T-helper 2 cell treated with Interferon-gamma antibody and Interleukin-4, amounts not matched to agents 5 μg/mL and 100 μg/mL, for 36 hours (primary cell): ENCODE measurements at regions not wholly inside any gene's neighbourhood (a gene's known extent, or its start where the extent isn't known, plus 50 kb on each side); places are given as distances from the start of the nearest gene placed in this dataset.
A peak's percentile ranks its signal among the peaks of the same experiment; 100 is the strongest.
"Not testable (repeated sequence)": the region's sequence is repeated elsewhere in the genome, so short reads cannot be mapped to it uniquely, and the experiment has no call there.

ENCODE experiments used
- DNase-seq: peaks from one replicate; pipeline ENCODE4 v3.0.0; 2021; ENCODE audit warnings: low spot score
- H3K27ac Mint-ChIP-seq: one replicate; pipeline ENCODE4 v1.8.0; 2021; ENCODE audit warnings: mild to moderate bottlenecking, mixed read lengths
- H3K27me3 Mint-ChIP-seq: one replicate; pipeline ENCODE4 v1.8.0; 2021; ENCODE audit warnings: low read depth, mixed read lengths
- H3K36me3 Mint-ChIP-seq: one replicate; pipeline ENCODE4 v1.8.0; 2021; ENCODE audit warnings: low read depth, mixed read lengths
- H3K4me1 Mint-ChIP-seq: one replicate; pipeline ENCODE4 v1.8.0; 2021; ENCODE audit warnings: low read depth, mixed read lengths
- H3K4me3 Mint-ChIP-seq: one replicate; pipeline ENCODE4 v1.8.0; 2022; ENCODE audit warnings: mild to moderate bottlenecking, moderate library complexity, mixed read lengths
- H3K9me3 Mint-ChIP-seq: one replicate; pipeline ENCODE4 v1.8.0; 2021; ENCODE audit warnings: mixed read lengths

DNA sequence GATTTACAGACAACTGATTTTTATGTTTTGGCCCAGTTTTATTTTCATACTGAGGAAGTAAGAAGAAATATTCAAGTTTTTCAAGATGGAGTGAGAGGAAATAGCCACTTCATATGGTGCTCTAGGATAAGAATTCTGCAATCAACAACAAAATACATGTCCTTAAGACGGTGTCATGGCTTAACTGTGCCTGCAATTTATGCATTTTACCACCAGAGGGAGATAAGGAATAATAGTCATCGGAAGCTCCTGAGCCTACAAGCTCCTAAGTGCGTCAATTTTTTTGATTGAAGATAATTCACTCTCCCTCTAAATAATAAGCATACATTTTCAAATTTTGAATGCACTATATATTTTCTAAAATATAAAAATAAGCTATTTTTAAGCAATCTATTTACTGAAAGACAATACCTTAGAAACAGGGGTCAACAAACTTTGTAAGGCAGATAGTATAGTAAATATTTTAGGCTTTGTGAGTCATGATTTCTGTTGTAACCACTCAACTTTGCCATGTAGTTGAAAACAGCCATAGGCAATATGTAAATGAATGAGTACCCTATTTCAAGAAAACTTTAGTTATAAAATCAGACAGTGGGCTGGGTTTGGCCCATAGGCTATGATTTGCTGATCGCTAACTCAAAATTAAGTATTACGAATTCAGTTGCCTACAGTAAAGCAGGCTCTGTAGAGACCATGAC is 230.9 kb upstream of the DTNBP1 start:
- Mint-ChIP-seq H3K4me3 (no peak overlapping the region), H3K9me3 (peaks cover 7% of the 10 kb centered on the region), H3K27me3 (no peaks in the 10 kb centered on the region), H3K27ac (no peak overlapping the region), H3K4me1 (peaks cover 17% of the 10 kb centered on the region), H3K36me3 (no peaks in the 10 kb centered on the region)
- DNase-seq = no peak

DNA sequence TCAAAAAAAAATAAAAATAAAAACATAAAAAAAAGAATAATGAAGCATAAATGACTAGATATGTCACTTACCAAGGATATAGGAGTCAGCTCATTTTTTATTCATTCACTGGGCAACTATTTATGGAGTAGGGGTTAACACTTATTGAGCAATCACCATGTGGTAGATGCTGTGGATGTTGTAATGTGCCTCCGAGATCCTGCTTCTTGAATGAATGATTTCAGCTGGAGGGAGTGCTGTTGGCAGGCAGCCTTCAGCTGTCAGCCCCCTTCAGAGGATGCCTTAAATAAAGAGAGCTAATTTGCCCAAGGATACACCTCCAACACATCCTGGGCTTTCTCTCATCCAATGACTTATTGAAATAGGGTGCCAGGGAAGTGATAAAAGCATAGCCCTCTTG is 229.5 kb upstream of the DTNBP1 start:
- Mint-ChIP-seq H3K27me3 (no peaks in the 10 kb centered on the region), H3K4me1 (peaks cover 19% of the 10 kb centered on the region), H3K36me3 (no peaks in the 10 kb centered on the region), H3K9me3 (peaks cover 7% of the 10 kb centered on the region), H3K4me3 (no peak overlapping the region), H3K27ac (no peak overlapping the region)
- no peak for DNase-seq

DNA sequence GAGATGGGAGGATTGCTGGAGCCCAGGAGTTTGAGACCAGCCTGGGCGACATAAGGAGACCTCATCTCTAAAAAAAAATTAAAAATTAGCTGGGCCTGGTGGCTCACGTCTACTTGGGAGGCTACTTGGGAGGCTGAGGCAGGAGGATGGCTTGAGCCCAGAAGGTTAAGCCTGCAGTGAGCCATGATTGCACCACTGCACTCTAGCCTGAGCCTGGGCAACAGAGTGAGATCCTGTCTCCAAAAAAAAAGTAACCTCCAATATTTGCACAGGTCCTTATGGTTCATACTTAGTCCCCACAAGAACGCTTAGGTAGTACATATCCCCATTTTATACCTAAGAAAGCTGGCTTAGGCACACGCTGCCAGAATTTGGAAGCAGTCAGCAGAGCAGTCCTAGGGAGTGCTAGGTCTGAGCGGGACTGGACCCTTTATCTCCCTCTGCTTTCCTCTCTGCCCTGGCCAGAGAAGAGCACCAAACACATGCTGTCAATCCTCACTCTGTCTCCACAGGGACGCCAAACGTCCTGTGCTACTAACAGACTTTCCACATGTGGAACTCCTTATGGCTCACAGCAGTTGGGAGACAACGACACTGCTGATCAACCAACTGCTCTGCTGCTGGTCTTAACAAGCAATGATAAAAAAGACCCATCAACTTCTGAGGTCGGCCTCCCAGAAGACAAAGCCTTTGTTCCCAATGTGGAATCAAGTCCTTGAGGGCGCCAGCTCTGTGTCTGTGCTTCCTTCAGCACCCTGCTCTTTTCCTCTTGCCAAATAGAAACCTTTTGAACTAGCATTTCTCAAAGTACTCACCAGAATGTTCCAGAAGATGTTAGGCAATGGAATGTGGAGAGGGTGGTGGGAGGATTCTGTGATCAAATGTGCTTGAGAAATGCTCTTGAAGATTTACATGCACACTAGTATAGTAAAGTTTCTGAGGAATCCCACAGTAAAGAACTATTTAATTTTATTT is 226.3 kb upstream of the DTNBP1 start:
- Mint-ChIP-seq H3K4me1 (peaks cover 6% of the 10 kb centered on the region), H3K4me3 (no peak overlapping the region), H3K27ac (no peak overlapping the region), H3K9me3 (peaks cover 5% of the 10 kb centered on the region), H3K27me3 (no peaks in the 10 kb centered on the region), H3K36me3 (no peaks in the 10 kb centered on the region)
- no peak for DNase-seq

DNA sequence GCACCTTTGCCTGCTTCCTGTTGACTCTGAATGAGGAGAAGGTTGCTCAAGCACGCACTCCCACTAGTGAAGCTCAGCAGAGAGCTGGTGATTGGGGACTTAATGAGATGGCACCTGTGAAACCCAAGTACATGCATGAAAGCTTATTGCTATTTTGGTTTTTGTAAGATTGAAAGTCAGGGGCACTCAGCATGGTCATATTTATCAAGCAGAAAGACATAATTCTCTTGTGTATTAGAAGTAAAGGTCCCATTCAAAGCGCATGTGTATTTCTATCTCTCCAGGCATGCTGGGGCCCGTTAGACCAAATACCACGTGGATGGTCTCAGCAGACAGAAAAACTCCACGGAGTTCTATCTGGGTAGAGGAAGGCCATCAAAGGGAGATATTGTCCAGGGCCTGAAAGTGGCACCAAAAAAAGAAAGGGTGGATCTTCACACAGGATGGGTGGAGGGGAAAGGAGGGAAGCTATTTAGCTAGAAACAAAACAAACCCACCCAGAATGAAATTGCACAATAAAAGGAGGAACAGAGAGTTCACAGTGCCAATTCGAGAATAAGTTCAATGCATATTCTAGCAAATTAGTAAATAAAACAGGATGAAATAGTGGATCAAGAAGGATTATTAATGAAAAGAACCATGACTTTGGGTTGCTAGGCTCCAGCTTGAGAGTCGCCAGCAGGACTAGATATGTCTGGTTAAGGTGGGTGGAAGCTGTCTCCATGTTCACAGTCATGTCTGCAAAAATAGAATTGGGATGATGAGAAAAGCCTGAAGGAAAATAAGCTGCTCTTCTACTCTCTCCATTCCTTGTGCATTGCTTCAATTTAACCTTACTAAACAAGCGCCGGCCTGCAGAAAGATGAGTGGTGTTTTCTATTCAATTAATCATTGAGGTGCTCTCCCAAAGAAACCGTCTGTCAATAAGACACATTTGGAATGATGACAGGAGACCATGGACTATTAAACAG is 224.9 kb upstream of the DTNBP1 start:
- Mint-ChIP-seq H3K4me1 (peaks cover 6% of the 10 kb centered on the region), H3K4me3 (no peak overlapping the region), H3K9me3 (no peaks in the 10 kb centered on the region), H3K27ac (no peak overlapping the region), H3K27me3 (no peaks in the 10 kb centered on the region), H3K36me3 (no peaks in the 10 kb centered on the region)
- DNase-seq = no peak

DNA sequence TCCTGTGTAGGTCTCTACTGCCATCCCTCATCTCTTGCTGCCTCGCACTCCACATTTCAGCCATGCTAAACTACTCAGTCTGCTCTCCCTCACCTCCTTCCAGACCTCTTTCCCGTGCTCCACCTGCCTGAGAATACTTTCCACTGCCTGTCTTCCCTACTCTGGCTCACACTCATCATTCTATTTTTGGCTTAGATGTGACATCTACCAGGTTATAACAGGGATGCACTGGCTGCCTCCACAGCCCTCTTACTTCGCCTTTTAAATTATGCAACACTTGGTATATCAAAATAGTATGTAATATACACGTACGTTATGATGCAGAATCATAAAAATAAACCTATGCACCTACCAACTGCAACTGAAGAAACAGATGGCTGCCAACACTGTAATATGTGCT is 222.8 kb upstream of the DTNBP1 start:
- H3K4me1 Mint-ChIP-seq = peaks cover 16% of the 10 kb centered on the region
- H3K36me3 Mint-ChIP-seq = peaks cover 2% of the 10 kb centered on the region

DNA sequence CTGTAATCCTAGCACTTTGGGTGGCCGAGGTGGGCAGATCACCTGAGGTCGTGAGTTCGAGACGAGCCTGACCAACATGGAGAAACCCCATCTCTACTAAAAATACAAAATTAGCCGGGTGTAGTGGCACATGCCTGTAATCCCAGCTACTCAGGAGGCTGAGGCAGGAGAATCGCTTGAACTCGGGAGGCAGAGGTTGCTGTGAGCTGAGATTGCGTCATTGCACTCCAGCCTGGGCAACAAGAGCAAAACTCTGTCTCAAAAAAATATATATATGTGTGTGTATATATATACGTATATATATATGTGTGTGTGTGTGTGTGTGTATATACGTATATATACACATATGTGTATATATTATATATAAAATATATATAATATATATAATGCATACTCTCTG is 220.8 kb upstream of the DTNBP1 start:
- peaks cover 35% of the 10 kb centered on the region for H3K4me1 Mint-ChIP-seq
- not testable (repeated sequence) for H3K9me3 Mint-ChIP-seq, H3K27me3 Mint-ChIP-seq, H3K27ac Mint-ChIP-seq, H3K4me3 Mint-ChIP-seq, H3K36me3 Mint-ChIP-seq, DNase-seq

More for the DNA sequence above, 222.8 kb upstream of the DTNBP1 start:
- H3K4me3 Mint-ChIP-seq = no peak overlapping the region
- H3K9me3 Mint-ChIP-seq = peaks cover 5% of the 10 kb centered on the region
- DNase-seq = no peak
- H3K27me3 Mint-ChIP-seq = no peaks in the 10 kb centered on the region
- H3K27ac Mint-ChIP-seq = no peak overlapping the region

DNA sequence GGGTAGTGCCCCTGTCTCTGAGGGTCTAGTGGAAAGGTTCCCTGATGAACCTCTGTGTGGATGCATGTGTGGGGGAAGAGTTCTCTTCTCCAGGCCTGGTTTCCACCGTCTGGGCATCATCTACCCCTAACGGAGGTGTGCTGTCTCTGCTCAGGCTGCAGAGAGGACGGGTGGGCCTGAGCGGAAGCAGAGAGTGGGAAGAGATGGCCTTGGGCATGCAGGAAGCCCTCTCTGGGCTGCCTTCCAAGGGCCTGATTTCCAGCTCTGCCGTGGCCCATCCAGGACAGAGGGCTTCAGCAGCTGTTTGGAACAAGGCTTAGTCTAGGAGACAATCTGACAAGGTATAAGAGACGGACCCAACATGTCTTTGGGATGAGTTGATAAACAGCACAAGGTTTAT is 220.1 kb upstream of the DTNBP1 start:
- no peak overlapping the region for H3K27ac Mint-ChIP-seq
- peaks cover 33% of the 10 kb centered on the region for H3K4me1 Mint-ChIP-seq
- H3K4me3 Mint-ChIP-seq = no peak overlapping the region
- H3K9me3 Mint-ChIP-seq = peaks cover 7% of the 10 kb centered on the region
- no peaks in the 10 kb centered on the region for H3K27me3 Mint-ChIP-seq
- DNase-seq = no peak
- peaks cover 2% of the 10 kb centered on the region for H3K36me3 Mint-ChIP-seq

DNA sequence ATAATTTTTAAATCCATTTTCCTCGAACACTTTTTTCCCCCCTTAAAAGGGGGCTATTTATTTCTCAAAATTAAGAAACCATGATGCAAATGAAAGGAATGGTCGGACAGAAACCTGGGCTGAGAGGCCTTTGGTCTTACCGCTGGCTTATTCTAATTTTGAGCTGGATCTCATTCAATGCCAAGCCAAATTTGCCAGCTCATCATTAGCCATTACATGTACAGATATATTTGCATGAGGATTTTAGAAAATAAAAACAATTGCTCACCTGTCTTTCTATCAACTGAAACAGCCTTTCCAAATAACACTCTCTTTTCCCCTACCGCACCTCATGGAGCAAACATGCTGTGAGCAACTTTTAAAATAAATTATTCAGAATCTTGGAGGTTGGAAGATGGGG is 219.5 kb upstream of the DTNBP1 start:
- no peak overlapping the region for H3K4me3 Mint-ChIP-seq
- H3K9me3 Mint-ChIP-seq = peaks cover 7% of the 10 kb centered on the region
- peaks cover 2% of the 10 kb centered on the region for H3K36me3 Mint-ChIP-seq
- H3K27ac Mint-ChIP-seq = no peak overlapping the region
- no peaks in the 10 kb centered on the region for H3K27me3 Mint-ChIP-seq
- no peak for DNase-seq
- H3K4me1 Mint-ChIP-seq = peaks cover 28% of the 10 kb centered on the region

DNA sequence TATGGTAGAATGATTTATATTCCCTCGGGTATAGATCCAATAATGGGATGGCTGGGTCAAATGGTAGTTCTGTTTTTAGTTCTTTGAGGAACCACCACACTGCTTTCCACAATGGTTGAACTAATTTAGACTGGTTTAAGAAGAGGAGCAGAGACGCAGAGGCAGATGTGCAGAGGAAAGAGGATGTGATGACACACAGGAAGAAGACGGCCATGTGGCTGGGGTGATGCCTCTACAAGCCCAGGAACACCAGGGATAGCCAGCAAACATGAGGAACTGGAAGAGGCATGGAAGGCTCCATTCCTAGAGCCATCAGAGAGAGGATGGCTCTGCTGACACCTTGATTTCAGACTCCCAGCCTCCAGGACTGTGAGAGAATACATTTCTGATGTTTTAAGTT is 218.3 kb upstream of the DTNBP1 start:
- Mint-ChIP-seq H3K27ac (peak overlapping the region; percentile 69), H3K27me3 (no peaks in the 10 kb centered on the region), H3K36me3 (peaks cover 2% of the 10 kb centered on the region), H3K4me3 (peak overlapping the region; percentile 42), H3K9me3 (peaks cover 7% of the 10 kb centered on the region), H3K4me1 (peaks cover 39% of the 10 kb centered on the region)
- no peak for DNase-seq

DNA sequence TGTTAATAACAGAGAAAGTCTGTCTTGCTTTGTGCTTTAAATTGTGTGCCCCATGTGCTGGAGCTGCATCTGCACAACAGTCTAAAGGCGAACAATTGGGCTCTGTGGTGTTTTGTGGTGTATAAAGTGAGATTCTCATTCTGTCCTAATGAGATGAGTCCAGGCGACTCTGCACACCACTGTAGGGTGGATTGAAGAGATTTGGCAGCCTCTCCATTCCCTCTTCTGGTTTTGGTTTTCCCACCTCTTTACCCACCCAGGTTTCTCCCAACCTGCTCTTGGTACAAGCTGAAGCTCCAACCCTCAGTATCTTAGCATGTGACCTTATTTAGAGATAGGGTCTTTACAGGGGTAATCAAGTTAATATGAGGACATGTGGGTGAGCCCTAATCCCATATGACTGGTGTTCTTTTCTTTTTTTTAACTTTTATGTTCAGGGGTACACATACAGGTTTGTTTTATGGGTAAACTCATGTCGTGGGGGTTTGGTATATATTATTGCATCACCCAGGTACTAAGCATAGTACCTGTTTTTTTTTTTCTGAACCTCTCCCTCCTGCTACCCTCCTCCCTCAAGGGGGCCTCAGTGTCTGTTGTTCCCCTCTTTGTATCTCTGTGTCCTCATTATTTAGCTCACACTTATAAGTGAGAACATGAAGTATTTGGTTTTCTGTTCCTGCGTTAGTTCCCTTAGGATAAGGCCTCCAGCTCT is 217.6 kb upstream of the DTNBP1 start:
- Mint-ChIP-seq H3K27me3 (no peaks in the 10 kb centered on the region), H3K4me3 (peak overlapping the region; percentile 80)

DNA sequence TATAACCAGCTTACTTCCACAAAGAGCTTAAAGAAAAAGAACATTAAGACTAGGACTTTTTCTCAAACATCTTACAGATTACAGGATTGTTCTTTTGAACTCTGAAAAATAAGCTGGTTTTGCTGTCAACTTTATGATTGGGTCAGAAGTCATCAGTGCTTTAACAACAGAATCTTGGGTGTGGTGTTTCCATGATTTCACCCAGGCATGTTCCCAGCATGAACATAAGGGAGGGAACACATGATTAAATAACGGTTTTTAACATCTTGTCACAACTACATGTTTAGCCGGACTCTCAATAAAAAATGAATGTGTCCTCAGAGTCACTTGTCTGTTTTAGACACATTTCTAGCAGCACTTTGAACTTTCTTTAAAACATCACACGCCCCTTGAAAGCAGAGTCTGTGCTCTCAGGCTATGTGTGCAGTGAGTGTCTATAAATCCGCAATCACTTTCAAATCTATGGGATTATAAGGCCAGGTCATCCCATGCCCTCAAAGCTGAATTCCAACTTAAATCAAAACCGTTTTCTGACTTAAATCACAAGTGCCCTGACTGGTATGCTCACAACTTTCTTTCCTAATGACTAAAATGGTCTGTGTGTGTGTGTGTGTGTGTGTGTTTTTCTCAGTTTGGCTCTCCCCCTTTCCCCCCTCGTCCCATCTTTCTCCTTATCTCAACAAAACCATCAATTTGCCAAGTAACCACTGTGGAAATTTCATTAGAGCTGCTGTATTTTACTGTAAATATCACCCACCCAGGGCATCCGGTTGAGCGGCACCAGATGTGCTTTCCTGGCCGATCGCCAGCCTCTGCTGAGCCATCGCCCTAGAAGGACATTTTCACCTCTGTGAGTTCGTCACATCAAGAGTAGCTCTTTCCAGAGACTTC is 216.8 kb upstream of the DTNBP1 start:
- H3K4me1 Mint-ChIP-seq = peaks cover 42% of the 10 kb centered on the region
- peak overlapping the region; percentile 77 for H3K27ac Mint-ChIP-seq
- peaks cover 7% of the 10 kb centered on the region for H3K9me3 Mint-ChIP-seq
- peak overlapping the region; percentile 80 for H3K4me3 Mint-ChIP-seq
- peaks cover 2% of the 10 kb centered on the region for H3K36me3 Mint-ChIP-seq
- H3K27me3 Mint-ChIP-seq = no peaks in the 10 kb centered on the region
- DNase-seq = peak; percentile 71

More for the DNA sequence above, 217.6 kb upstream of the DTNBP1 start:
- Mint-ChIP-seq H3K4me1 (peaks cover 40% of the 10 kb centered on the region), H3K9me3 (peaks cover 7% of the 10 kb centered on the region), H3K36me3 (peaks cover 2% of the 10 kb centered on the region), H3K27ac (peak overlapping the region; percentile 77)
- no peak for DNase-seq

DNA sequence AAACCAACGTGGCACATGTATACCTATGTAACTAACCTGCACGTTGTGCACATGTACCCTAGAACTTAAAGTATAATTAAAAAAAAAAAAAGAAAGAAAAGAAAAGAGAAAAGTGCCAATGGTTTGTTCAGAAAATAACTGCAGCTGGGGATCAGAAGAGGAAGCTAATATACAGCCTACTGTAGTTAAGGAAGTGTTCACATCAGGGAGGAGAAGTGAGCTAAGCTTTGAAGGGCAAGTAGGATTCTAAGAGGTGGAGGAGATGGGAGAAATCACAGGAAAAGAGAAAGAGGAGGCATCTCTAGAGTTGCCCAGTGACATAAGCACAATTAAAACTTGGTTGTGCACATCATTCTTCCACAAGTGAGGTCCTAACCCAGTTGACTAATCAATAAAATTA is 214.4 kb upstream of the DTNBP1 start:
- H3K36me3 Mint-ChIP-seq = peaks cover 2% of the 10 kb centered on the region
- H3K4me3 Mint-ChIP-seq = no peak overlapping the region
- H3K4me1 Mint-ChIP-seq = peaks cover 57% of the 10 kb centered on the region
- H3K27ac Mint-ChIP-seq = no peak overlapping the region
- H3K9me3 Mint-ChIP-seq = peaks cover 7% of the 10 kb centered on the region
- H3K27me3 Mint-ChIP-seq = no peaks in the 10 kb centered on the region
- DNase-seq = no peak
